Globus pallidus (tissue), 1 donor: ENCODE measurements at regions not wholly inside any gene's neighbourhood (a gene's known extent, or its start where the extent isn't known, plus 50 kb on each side); places are given as distances from the start of the nearest gene placed in this dataset.

Experiments
- DNase-seq: peaks from one replicate; pipeline ENCODE4 v3.0.0-alpha.2; 2015; ENCODE audit warnings: low spot score

- DNase-seq, result no peak
Measured at GRCh38 chr7:155216475-155217272, 81.0 kb upstream of the INSIG1 start.

GRCh38 chr7:155217634-155218033 is 80.0 kb upstream of the INSIG1 start:
- DNase-seq, result no peak

- no peak for DNase-seq
Measured at GRCh38 chr7:155218276-155219153, 79.2 kb upstream of the INSIG1 start.

GRCh38 chr7:155219154-155219531 is 78.5 kb upstream of the INSIG1 start:
- no peak for DNase-seq

- no peak for DNase-seq
Measured at GRCh38 chr7:155219947-155220769, 77.5 kb upstream of the INSIG1 start.

- DNase-seq, result no peak
Measured at GRCh38 chr7:155220903-155221302, 76.8 kb upstream of the INSIG1 start.

GRCh38 chr7:155221547-155221946 is 76.1 kb upstream of the INSIG1 start:
- no peak for DNase-seq

GRCh38 chr7:155222061-155222460 is 75.6 kb upstream of the INSIG1 start:
- no peak for DNase-seq

- DNase-seq, result no peak
Measured at GRCh38 chr7:155222573-155222972, 75.1 kb upstream of the INSIG1 start.

GRCh38 chr7:155223021-155223420 is 74.7 kb upstream of the INSIG1 start:
- no peak for DNase-seq

- DNase-seq, result no peak
Measured at GRCh38 chr7:155223503-155223902, 74.2 kb upstream of the INSIG1 start.

- no peak for DNase-seq
Measured at GRCh38 chr7:155224116-155224811, 73.4 kb upstream of the INSIG1 start.

- DNase-seq, result no peak
Measured at GRCh38 chr7:155225095-155225494, 72.6 kb upstream of the INSIG1 start.

- DNase-seq, result no peak
Measured at GRCh38 chr7:155225516-155225915, 72.2 kb upstream of the INSIG1 start.

- no peak for DNase-seq
Measured at GRCh38 chr7:155226261-155227003, 71.2 kb upstream of the INSIG1 start.

GRCh38 chr7:155227004-155227787 is 70.5 kb upstream of the INSIG1 start:
- no peak for DNase-seq

GRCh38 chr7:155227788-155228458 is 69.8 kb upstream of the INSIG1 start:
- DNase-seq, result no peak

- no peak for DNase-seq
Measured at GRCh38 chr7:155228459-155228845, 69.2 kb upstream of the INSIG1 start.

- no peak for DNase-seq
Measured at GRCh38 chr7:155228894-155229293, 68.8 kb upstream of the INSIG1 start.
